ENCODE measurements at regions not wholly inside any gene's neighbourhood (a gene's known extent, or its start where the extent isn't known, plus 50 kb on each side); places are given as distances from the start of the nearest gene placed in this dataset.

DNA sequence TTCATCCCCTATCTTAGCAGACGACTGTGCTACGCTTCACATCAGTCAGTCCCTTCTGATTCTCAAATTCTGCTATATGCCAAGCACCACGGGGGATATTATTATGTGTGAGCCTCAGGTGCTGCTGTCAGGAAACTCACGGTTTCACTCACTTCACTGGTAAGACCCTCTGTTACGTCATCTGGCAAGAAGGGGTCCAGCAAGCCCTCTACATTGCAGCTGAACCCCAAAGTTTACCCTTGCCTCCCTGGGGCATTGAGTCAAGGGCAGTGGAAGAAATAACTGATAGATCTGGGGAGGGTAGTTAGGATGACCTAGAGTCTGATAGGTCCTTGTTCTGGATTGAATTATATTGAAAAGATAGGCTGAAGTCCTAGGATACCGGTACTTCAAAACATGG lies 237.4 kb downstream of the RRAGC start:
- Histone ChIP-seq H3K4me1 (ENCODE audit: control insufficient read depth, insufficient read depth, low read length) (no peaks in the 10 kb centered on the region), H3K4me3 (ENCODE audit: low read length) (no peak overlapping the region), H3K27me3 (ENCODE audit: control insufficient read depth, insufficient read depth, low read length) (no peaks in the 10 kb centered on the region), H3K9me3 (replicated peaks; ENCODE audit: low read length) (no peaks in the 10 kb centered on the region), H3K9ac (ENCODE audit: low read depth, low read length) (no peak overlapping the region), H3K36me3 (ENCODE audit: insufficient read depth, low read length) (no peaks in the 10 kb centered on the region), H3K4me2 (ENCODE audit: low read length) (no peak overlapping the region)

- Histone ChIP-seq H3K27me3 (ENCODE audit: control insufficient read depth, insufficient read depth, low read length) (peaks cover 10% of the 10 kb centered on the region), H3K9me3 (replicated peaks; ENCODE audit: low read length) (no peaks in the 10 kb centered on the region), H3K4me3 (ENCODE audit: low read length) (no peak overlapping the region), H3K36me3 (ENCODE audit: insufficient read depth, low read length) (no peaks in the 10 kb centered on the region), H3K4me2 (ENCODE audit: low read length) (no peak overlapping the region), H3K9ac (ENCODE audit: low read depth, low read length) (no peak overlapping the region), H3K4me1 (ENCODE audit: control insufficient read depth, insufficient read depth, low read length) (no peaks in the 10 kb centered on the region)
These were observed 242.7 kb downstream of the RRAGC start for GRCh38 chr1:38616846-38617245.

DNA sequence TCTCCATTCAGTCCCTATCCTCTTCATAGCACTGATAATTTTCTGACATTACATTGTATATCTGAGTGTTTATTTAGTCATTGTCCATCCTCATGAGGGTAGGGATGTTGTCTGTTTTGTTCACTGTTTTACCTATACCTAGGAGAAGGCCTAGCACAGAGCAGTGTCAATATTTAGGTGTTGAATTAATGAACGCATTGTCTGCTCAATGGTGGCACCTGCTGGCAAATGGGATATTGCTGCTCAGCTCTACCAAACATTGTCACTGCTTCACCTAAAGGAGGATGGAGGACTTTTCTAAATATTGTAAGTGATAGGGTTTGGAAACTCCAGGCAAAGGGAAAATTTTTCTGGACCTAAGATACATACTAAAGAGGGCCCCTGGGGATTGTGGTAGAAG lies 243.9 kb downstream of the RRAGC start:
- no peak overlapping the region for H3K4me3 ChIP-seq (ENCODE audit: low read length)

GRCh38 chr1:38614861-38615260 lies 244.7 kb downstream of the RRAGC start:
- Histone ChIP-seq H3K4me2 (ENCODE audit: low read length) (no peak overlapping the region), H3K4me3 (ENCODE audit: low read length) (no peak overlapping the region), H3K9ac (ENCODE audit: low read depth, low read length) (no peak overlapping the region), H3K4me1 (ENCODE audit: control insufficient read depth, insufficient read depth, low read length) (no peaks in the 10 kb centered on the region), H3K9me3 (replicated peaks; ENCODE audit: low read length) (no peaks in the 10 kb centered on the region), H3K27me3 (ENCODE audit: control insufficient read depth, insufficient read depth, low read length) (peaks cover 10% of the 10 kb centered on the region), H3K36me3 (ENCODE audit: insufficient read depth, low read length) (no peaks in the 10 kb centered on the region)

More for the DNA sequence above, 243.9 kb downstream of the RRAGC start:
- Histone ChIP-seq H3K4me1 (ENCODE audit: control insufficient read depth, insufficient read depth, low read length) (no peaks in the 10 kb centered on the region), H3K36me3 (ENCODE audit: insufficient read depth, low read length) (no peaks in the 10 kb centered on the region), H3K9ac (ENCODE audit: low read depth, low read length) (no peak overlapping the region), H3K4me2 (ENCODE audit: low read length) (no peak overlapping the region), H3K9me3 (replicated peaks; ENCODE audit: low read length) (no peaks in the 10 kb centered on the region), H3K27me3 (ENCODE audit: control insufficient read depth, insufficient read depth, low read length) (peaks cover 10% of the 10 kb centered on the region)

DNA sequence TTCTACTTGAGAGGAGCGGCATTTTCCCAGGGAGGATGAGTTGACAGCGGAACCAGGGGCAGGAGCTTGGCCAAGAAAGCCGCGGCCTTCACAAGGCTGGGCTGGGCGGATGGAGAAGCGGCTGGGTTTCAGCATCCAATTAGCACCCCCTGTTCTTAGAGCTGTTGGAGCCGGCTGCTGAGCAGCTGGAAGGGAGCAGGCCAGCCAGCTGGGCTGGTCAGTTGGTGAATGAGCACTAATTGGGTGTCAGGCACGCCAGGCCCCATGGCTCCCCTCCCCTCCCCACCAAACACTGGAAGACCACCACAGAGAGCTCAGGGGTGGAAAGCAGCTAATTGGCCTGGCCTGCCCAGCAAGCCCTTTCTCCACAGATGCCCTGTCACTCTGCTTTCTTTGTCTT lies 245.6 kb downstream of the RRAGC start:
- H3K4me1 ChIP-seq (ENCODE audit: control insufficient read depth, insufficient read depth, low read length): no peaks in the 10 kb centered on the region
- H3K4me3 ChIP-seq (ENCODE audit: low read length): no peak overlapping the region
- no peak overlapping the region for H3K9ac ChIP-seq (ENCODE audit: low read depth, low read length)
- H3K9me3 ChIP-seq (replicated peaks; ENCODE audit: low read length): no peaks in the 10 kb centered on the region
- no peak overlapping the region for H3K4me2 ChIP-seq (ENCODE audit: low read length)
- H3K36me3 ChIP-seq (ENCODE audit: insufficient read depth, low read length): no peaks in the 10 kb centered on the region
- H3K27me3 ChIP-seq (ENCODE audit: control insufficient read depth, insufficient read depth, low read length): peaks cover 10% of the 10 kb centered on the region

- Histone ChIP-seq H3K4me2 (ENCODE audit: low read length) (no peak overlapping the region), H3K4me1 (ENCODE audit: control insufficient read depth, insufficient read depth, low read length) (no peaks in the 10 kb centered on the region), H3K27me3 (ENCODE audit: control insufficient read depth, insufficient read depth, low read length) (peaks cover 10% of the 10 kb centered on the region), H3K36me3 (ENCODE audit: insufficient read depth, low read length) (no peaks in the 10 kb centered on the region), H3K4me3 (ENCODE audit: low read length) (no peak overlapping the region), H3K9ac (ENCODE audit: low read depth, low read length) (no peak overlapping the region), H3K9me3 (replicated peaks; ENCODE audit: low read length) (no peaks in the 10 kb centered on the region)
These were observed 246.6 kb downstream of the RRAGC start for GRCh38 chr1:38612951-38613350.

- Histone ChIP-seq H3K4me2 (ENCODE audit: low read length) (no peak overlapping the region), H3K9me3 (replicated peaks; ENCODE audit: low read length) (no peaks in the 10 kb centered on the region), H3K9ac (ENCODE audit: low read depth, low read length) (no peak overlapping the region), H3K4me3 (ENCODE audit: low read length) (no peak overlapping the region), H3K4me1 (ENCODE audit: control insufficient read depth, insufficient read depth, low read length) (no peaks in the 10 kb centered on the region), H3K36me3 (ENCODE audit: insufficient read depth, low read length) (no peaks in the 10 kb centered on the region), H3K27me3 (ENCODE audit: control insufficient read depth, insufficient read depth, low read length) (peaks cover 10% of the 10 kb centered on the region)
These were observed 247.8 kb downstream of the RRAGC start for GRCh38 chr1:38611664-38612211.

DNA sequence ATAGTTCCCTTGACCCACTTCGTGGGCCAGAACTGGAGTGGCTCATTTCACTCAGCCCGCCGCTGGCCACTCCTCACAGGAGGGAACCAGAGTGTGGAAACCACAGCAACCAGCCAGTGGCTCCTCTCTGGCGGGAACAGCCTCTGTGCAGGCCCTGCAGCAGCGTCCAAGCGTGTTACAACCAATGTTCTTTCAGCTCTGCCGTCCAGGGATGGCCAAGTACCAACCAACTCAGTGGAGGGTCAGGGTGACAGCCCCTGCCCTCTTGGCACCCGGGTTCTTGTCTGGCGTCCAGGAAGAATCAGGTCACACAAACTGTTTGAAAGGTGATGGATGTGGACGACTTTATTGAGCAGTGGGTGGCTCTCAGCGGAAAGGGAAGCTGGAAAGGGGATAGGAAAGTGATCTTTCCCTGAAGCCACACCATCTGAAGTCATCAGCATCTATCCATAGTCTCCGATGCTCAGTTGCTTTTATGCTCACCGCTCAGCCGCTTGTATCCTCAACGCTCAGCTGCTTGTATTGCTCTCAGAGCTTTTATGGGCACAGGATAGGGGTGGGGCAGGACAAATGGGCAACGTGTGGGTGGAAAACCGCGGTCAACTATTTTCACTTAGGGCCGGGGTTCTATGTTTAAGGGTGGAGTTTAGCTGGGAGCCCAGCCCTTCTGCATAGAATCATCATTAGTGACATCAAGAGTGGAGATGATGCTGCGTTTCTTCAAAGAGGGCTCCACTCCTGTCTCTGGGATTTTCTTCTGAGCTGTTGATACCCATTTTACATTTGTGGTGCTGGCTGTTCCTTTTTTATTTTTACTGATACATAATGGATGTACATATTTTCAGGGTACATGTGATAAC lies 250.2 kb downstream of the RRAGC start:
- Histone ChIP-seq H3K9ac (ENCODE audit: low read depth, low read length) (no peak overlapping the region), H3K4me2 (ENCODE audit: low read length) (no peak overlapping the region), H3K36me3 (ENCODE audit: insufficient read depth, low read length) (no peaks in the 10 kb centered on the region), H3K4me3 (ENCODE audit: low read length) (no peak overlapping the region), H3K27me3 (ENCODE audit: control insufficient read depth, insufficient read depth, low read length) (peaks cover 10% of the 10 kb centered on the region), H3K4me1 (ENCODE audit: control insufficient read depth, insufficient read depth, low read length) (no peaks in the 10 kb centered on the region), H3K9me3 (replicated peaks; ENCODE audit: low read length) (no peaks in the 10 kb centered on the region)

GRCh38 chr1:38608202-38608864 lies 251.2 kb downstream of the RRAGC start:
- no peaks in the 10 kb centered on the region for H3K9me3 ChIP-seq (replicated peaks; ENCODE audit: low read length)
- H3K4me2 ChIP-seq (ENCODE audit: low read length): no peak overlapping the region
- no peaks in the 10 kb centered on the region for H3K36me3 ChIP-seq (ENCODE audit: insufficient read depth, low read length)
- H3K4me3 ChIP-seq (ENCODE audit: low read length): no peak overlapping the region
- no peak overlapping the region for H3K9ac ChIP-seq (ENCODE audit: low read depth, low read length)
- no peaks in the 10 kb centered on the region for H3K4me1 ChIP-seq (ENCODE audit: control insufficient read depth, insufficient read depth, low read length)
- H3K27me3 ChIP-seq (ENCODE audit: control insufficient read depth, insufficient read depth, low read length): peaks cover 5% of the 10 kb centered on the region

DNA sequence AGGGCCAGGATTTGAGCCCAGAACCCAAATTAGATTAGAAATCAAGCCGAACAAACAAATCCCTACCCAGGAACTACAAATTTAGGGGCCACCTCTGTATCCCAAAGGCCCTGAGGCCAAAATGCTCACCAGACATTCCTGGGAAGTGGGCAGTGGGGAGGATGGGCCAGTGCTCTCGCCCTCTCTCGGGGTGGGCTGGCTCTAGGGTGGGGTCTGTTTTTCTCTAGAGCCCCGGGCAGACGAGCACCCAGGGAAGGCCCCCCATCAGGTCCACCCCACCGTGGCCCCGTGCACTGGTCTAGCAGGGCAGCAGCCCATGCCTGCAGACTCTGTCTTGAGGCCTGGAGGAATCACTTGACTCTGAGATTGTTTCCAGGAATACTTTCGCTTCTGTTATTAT lies 252.0 kb downstream of the RRAGC start:
- Histone ChIP-seq H3K9me3 (replicated peaks; ENCODE audit: low read length) (no peaks in the 10 kb centered on the region), H3K4me2 (ENCODE audit: low read length) (no peak overlapping the region), H3K27me3 (ENCODE audit: control insufficient read depth, insufficient read depth, low read length) (no peaks in the 10 kb centered on the region), H3K36me3 (ENCODE audit: insufficient read depth, low read length) (no peaks in the 10 kb centered on the region), H3K4me1 (ENCODE audit: control insufficient read depth, insufficient read depth, low read length) (no peaks in the 10 kb centered on the region), H3K9ac (ENCODE audit: low read depth, low read length) (no peak overlapping the region), H3K4me3 (ENCODE audit: low read length) (no peak overlapping the region)

- H3K27me3 ChIP-seq (ENCODE audit: control insufficient read depth, insufficient read depth, low read length): no peaks in the 10 kb centered on the region
- no peak overlapping the region for H3K9ac ChIP-seq (ENCODE audit: low read depth, low read length)
- H3K4me1 ChIP-seq (ENCODE audit: control insufficient read depth, insufficient read depth, low read length): no peaks in the 10 kb centered on the region
- no peak overlapping the region for H3K4me2 ChIP-seq (ENCODE audit: low read length)
- H3K4me3 ChIP-seq (ENCODE audit: low read length): no peak overlapping the region
- no peaks in the 10 kb centered on the region for H3K36me3 ChIP-seq (ENCODE audit: insufficient read depth, low read length)
- no peaks in the 10 kb centered on the region for H3K9me3 ChIP-seq (replicated peaks; ENCODE audit: low read length)
These were observed 254.5 kb downstream of the RRAGC start for GRCh38 chr1:38605063-38605462.
